H9 (cell line): ENCODE measurements at regions not wholly inside any gene's neighbourhood (a gene's known extent, or its start where the extent isn't known, plus 50 kb on each side); places are given as distances from the start of the nearest gene placed in this dataset.

Experiments
- DNase-seq: peaks from one replicate; pipeline ENCODE4 v3.0.0-alpha.2; 2017
- H2AFZ ChIP-seq: one replicate; pipeline ENCODE4 v1.6.1; 2013; ENCODE audit warnings: mild to moderate bottlenecking, low read length, control low read depth, moderate library complexity
- H2AK5ac ChIP-seq: 2 replicates; pipeline ENCODE4 v1.6.1; 2013; ENCODE audit warnings: low read length, control low read depth, mixed read lengths; ENCODE audit not compliant: insufficient read length
- H2BK120ac ChIP-seq: one replicate; pipeline ENCODE4 v1.6.1; 2013; ENCODE audit warnings: low read depth, mild to moderate bottlenecking, low read length, control low read depth, inconsistent platforms; ENCODE audit not compliant: poor library complexity, severe bottlenecking
- H2BK12ac ChIP-seq: 2 replicates; pipeline ENCODE4 v1.6.1; 2013; ENCODE audit warnings: low read length, control low read depth, mixed read lengths, low read depth; ENCODE audit not compliant: insufficient read length
- H2BK15ac ChIP-seq: 2 replicates; pipeline ENCODE4 v1.6.1; 2013; ENCODE audit warnings: low read depth, low read length, control low read depth
- H2BK20ac ChIP-seq: one replicate; pipeline ENCODE4 v1.6.1; 2013; ENCODE audit warnings: low read depth, mild to moderate bottlenecking, low read length, control low read depth, inconsistent platforms; ENCODE audit not compliant: poor library complexity, severe bottlenecking
- H2BK5ac ChIP-seq: 2 replicates; pipeline ENCODE4 v1.6.1; 2013; ENCODE audit warnings: low read length, control low read depth, mixed read lengths; ENCODE audit not compliant: insufficient read length
- H3K14ac ChIP-seq: 2 replicates; pipeline ENCODE4 v1.6.1; 2013; ENCODE audit warnings: low read length, control low read depth; ENCODE audit not compliant: insufficient read depth
- H3K18ac ChIP-seq: 2 replicates; pipeline ENCODE4 v1.6.1; 2013; ENCODE audit warnings: low read depth, mild to moderate bottlenecking, mixed read lengths, low read length, control low read depth; ENCODE audit not compliant: insufficient read length
- H3K23ac ChIP-seq: 2 replicates; pipeline ENCODE4 v1.6.1; 2013; ENCODE audit warnings: low read length, control low read depth, mixed read lengths, low read depth; ENCODE audit not compliant: insufficient read length
- H3K23me2 ChIP-seq: 2 replicates; pipeline ENCODE4 v1.6.1; 2013; ENCODE audit warnings: low read depth, mild to moderate bottlenecking, mixed read lengths, low read length, control low read depth; ENCODE audit not compliant: insufficient read length, poor library complexity, severe bottlenecking
- H3K27ac ChIP-seq: 2 replicates; pipeline ENCODE4 v1.5.1; 2013; ENCODE audit warnings: low read length, control low read depth, mixed read lengths, low read depth; ENCODE audit not compliant: insufficient read length
- H3K27me3 ChIP-seq: 2 replicates; pipeline ENCODE4 v1.6.1; 2013; ENCODE audit warnings: low read length, control low read depth, inconsistent platforms; ENCODE audit not compliant: insufficient read depth
- H3K4ac ChIP-seq: 2 replicates; pipeline ENCODE4 v1.6.1; 2013; ENCODE audit warnings: low read depth, mild to moderate bottlenecking, control low read depth, inconsistent platforms, low read length, moderate library complexity
- H3K4me1 ChIP-seq: 2 replicates; pipeline ENCODE4 v1.6.1; 2013; ENCODE audit warnings: low read length, control low read depth, inconsistent platforms; ENCODE audit not compliant: insufficient read depth
- H3K4me2 ChIP-seq: 2 replicates; pipeline ENCODE4 v1.6.1; 2013; ENCODE audit warnings: low read length, control low read depth, mixed read lengths; ENCODE audit not compliant: insufficient read length, insufficient read depth
- H3K56ac ChIP-seq: 2 replicates; pipeline ENCODE4 v1.6.1; 2013; ENCODE audit warnings: low read depth, mild to moderate bottlenecking, mixed read lengths, low read length, control low read depth; ENCODE audit not compliant: insufficient read length
- H3K79me1 ChIP-seq: 2 replicates; pipeline ENCODE4 v1.6.1; 2013; ENCODE audit warnings: low read depth, mild to moderate bottlenecking, moderate library complexity, low read length, control low read depth, inconsistent platforms; ENCODE audit not compliant: insufficient read depth, poor library complexity, severe bottlenecking
- H3K79me2 ChIP-seq: 2 replicates; pipeline ENCODE4 v1.6.1; 2013; ENCODE audit warnings: low read length, control low read depth, inconsistent platforms; ENCODE audit not compliant: insufficient read depth
- H3K9ac ChIP-seq: 2 replicates; pipeline ENCODE4 v1.6.1; 2013; ENCODE audit warnings: low read length, control low read depth, mixed read lengths; ENCODE audit not compliant: insufficient read length; ENCODE audit errors: extremely low read depth
- H3K9me3 ChIP-seq: one replicate; pipeline ENCODE4 v1.6.1; 2013; ENCODE audit warnings: low read depth, low read length, inconsistent platforms; ENCODE audit not compliant: control insufficient read depth
- H3T11ph ChIP-seq: one replicate; pipeline ENCODE4 v1.6.1; 2013; ENCODE audit warnings: mild to moderate bottlenecking, low read length, control low read depth, inconsistent platforms
- H4K20me1 ChIP-seq: one replicate; pipeline ENCODE4 v1.6.1; 2013; ENCODE audit not compliant: control insufficient read depth, insufficient read length, insufficient read depth
- H4K5ac ChIP-seq: 2 replicates; pipeline ENCODE4 v1.6.1; 2013; ENCODE audit warnings: low read depth, mild to moderate bottlenecking, mixed read lengths, low read length, control low read depth; ENCODE audit not compliant: insufficient read length
- H4K8ac ChIP-seq: replicated peaks from 2 replicates; pipeline ENCODE4 v1.6.1; 2013; ENCODE audit warnings: low read length, control low read depth, mixed read lengths, low read depth; ENCODE audit not compliant: insufficient read length
- H4K91ac ChIP-seq: 2 replicates; pipeline ENCODE4 v1.6.1; 2013; ENCODE audit warnings: low read depth, mild to moderate bottlenecking, moderate library complexity, mixed read lengths, low read length, control low read depth; ENCODE audit not compliant: insufficient read length
- H3K27ac Mint-ChIP-seq, 3 experiments: 2 replicates in 2 of 3; 3 replicates in 1 of 3; pipeline ENCODE4 v1.8.0; 2020 to 2021; ENCODE audit warnings: mixed read lengths in 3 of 3, mild to moderate bottlenecking in 1 of 3, moderate library complexity in 1 of 3
- H3K27me3 Mint-ChIP-seq: 2 replicates; pipeline ENCODE4 v1.8.0; 2021; ENCODE audit warnings: low read depth, mild to moderate bottlenecking, moderate library complexity, mixed read lengths
- H3K36me3 Mint-ChIP-seq, 3 experiments: 2 replicates in 2 of 3; 3 replicates in 1 of 3; pipeline ENCODE4 v1.8.0; 2020 to 2021; ENCODE audit warnings: low read depth in 3 of 3, mixed read lengths in 3 of 3; ENCODE audit not compliant: insufficient read depth in 1 of 3
- H3K4me1 Mint-ChIP-seq, 2 experiments: 2 replicates each; pipeline ENCODE4 v1.8.0; 2020; ENCODE audit warnings: mixed read lengths in 2 of 2
- H3K4me3 Mint-ChIP-seq, 2 experiments: 2 replicates in 1 of 2; 3 replicates in 1 of 2; pipeline ENCODE4 v1.8.0; 2020 to 2021; ENCODE audit warnings: mild to moderate bottlenecking in 2 of 2, mixed read lengths in 2 of 2, moderate library complexity in 1 of 2
- H3K9me3 Mint-ChIP-seq, 2 experiments: 2 replicates in 1 of 2; 3 replicates in 1 of 2; pipeline ENCODE4 v1.8.0; 2020; ENCODE audit warnings: mild to moderate bottlenecking in 2 of 2, mixed read lengths in 2 of 2, moderate library complexity in 1 of 2
- WGBS: extraction: QIAGEN DNeasy Blood & Tissue Kit; methylation state at CpG from one replicate; pipeline ENCODE4 v1.1.7; 2013; ENCODE audit warnings: missing lambda C conversion rate, low lambda C conversion rate, mixed read lengths; ENCODE audit not compliant: insufficient read length; ENCODE audit errors: extremely low coverage; 5-methylcytosine and 5-hydroxymethylcytosine counted together
- TF ChIP-seq, protein P1 (sequence below): fragments of 200-600 bp; sonication (generic); conservative IDR thresholded peaks from 3 replicates; pipeline ENCODE4 v1.8.0; 2021; ENCODE audit warnings: antibody characterized with exemption, mild to moderate bottlenecking

DNA sequence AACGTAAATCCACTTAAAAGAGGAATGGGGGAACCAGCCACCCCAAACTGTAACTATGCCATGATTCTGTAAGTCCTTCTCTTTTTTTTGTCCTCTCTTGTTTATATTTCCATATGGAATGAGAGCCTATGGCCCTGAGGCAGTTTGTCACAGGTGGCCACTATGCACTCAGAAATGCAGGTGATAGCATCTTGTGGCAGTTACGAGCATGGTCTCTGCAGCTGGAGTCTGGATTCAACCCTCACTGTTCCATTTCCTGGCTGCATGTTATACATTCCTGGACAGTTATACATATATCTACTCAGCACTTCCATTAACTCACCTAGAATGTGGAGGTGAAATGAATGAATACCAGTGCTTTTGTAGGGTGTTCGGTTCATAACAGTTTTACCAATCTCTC is 291.5 kb upstream of the FANCL start:
- Histone ChIP-seq H3K27me3 (no peaks in the 10 kb centered on the region), H3T11ph (no peak overlapping the region), H3K9ac (no peak overlapping the region), H2AFZ (no peak overlapping the region), H3K23ac (no peak overlapping the region), H3K9me3 (no peaks in the 10 kb centered on the region), H3K18ac (no peak overlapping the region), H2BK15ac (no peak overlapping the region), H4K91ac (no peak overlapping the region), H3K79me1 (no peaks in the 10 kb centered on the region), H4K5ac (no peak overlapping the region), H3K23me2 (no peaks in the 10 kb centered on the region), H2BK12ac (no peak overlapping the region), H2BK120ac (no peak overlapping the region), H3K4me1 (peaks cover 17% of the 10 kb centered on the region; the same call in 1 of the 2 replicates), H3K4me2 (no peak overlapping the region), H4K8ac (no peak overlapping the region), H4K20me1 (no peaks in the 10 kb centered on the region), H3K14ac (no peak overlapping the region), H3K4ac (no peak overlapping the region), H2BK5ac (no peak overlapping the region), H2BK20ac (no peak overlapping the region), H3K79me2 (no peaks in the 10 kb centered on the region), H2AK5ac (no peak overlapping the region), H3K56ac (no peak overlapping the region), H3K27ac (no peak overlapping the region)
- TF ChIP-seq, protein P1, sequence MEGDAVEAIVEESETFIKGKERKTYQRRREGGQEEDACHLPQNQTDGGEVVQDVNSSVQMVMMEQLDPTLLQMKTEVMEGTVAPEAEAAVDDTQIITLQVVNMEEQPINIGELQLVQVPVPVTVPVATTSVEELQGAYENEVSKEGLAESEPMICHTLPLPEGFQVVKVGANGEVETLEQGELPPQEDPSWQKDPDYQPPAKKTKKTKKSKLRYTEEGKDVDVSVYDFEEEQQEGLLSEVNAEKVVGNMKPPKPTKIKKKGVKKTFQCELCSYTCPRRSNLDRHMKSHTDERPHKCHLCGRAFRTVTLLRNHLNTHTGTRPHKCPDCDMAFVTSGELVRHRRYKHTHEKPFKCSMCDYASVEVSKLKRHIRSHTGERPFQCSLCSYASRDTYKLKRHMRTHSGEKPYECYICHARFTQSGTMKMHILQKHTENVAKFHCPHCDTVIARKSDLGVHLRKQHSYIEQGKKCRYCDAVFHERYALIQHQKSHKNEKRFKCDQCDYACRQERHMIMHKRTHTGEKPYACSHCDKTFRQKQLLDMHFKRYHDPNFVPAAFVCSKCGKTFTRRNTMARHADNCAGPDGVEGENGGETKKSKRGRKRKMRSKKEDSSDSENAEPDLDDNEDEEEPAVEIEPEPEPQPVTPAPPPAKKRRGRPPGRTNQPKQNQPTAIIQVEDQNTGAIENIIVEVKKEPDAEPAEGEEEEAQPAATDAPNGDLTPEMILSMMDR: no peak
- Mint-ChIP-seq H3K4me3 (no peak overlapping the region), H3K36me3 (peaks cover 0 to 5% (median 0%) of the 10 kb centered on the region in 3 experiments; a peak in 1 of 7 replicates), H3K9me3 (no peaks in the 10 kb centered on the region), H3K4me1 (peaks cover 49 to 55% of the 10 kb centered on the region in 2 experiments), H3K27me3 (no peaks in the 10 kb centered on the region), H3K27ac (peak overlapping the region; percentile 54 to 84 (median 81); a peak in 4 of 7 replicates)
- no peak for DNase-seq
- WGBS: no CpG with 5 or more reads among the region's 3 CpGs
